B cell (primary cell): ENCODE measurements at regions not wholly inside any gene's neighbourhood (a gene's known extent, or its start where the extent isn't known, plus 50 kb on each side); places are given as distances from the start of the nearest gene placed in this dataset.

Experiments
- CTCF ChIP-seq: fragments of 200-600 bp; IDR thresholded peaks from one replicate; pipeline ENCODE4 v1.8.0; 2022; ENCODE audit warnings: antibody characterized with exemption, mild to moderate bottlenecking
- EZH2 ChIP-seq: IDR thresholded peaks from 2 replicates; pipeline ENCODE4 v1.6.1; 2012; ENCODE audit warnings: borderline replicate concordance, low read depth, mild to moderate bottlenecking, moderate library complexity, low read length; ENCODE audit not compliant: insufficient read depth, poor library complexity, severe bottlenecking

- TF ChIP-seq CTCF (no peak), EZH2 (no peak)
Measured at GRCh38 chr7:96416599-96416998, 94.7 kb upstream of the SLC25A13 start.
